ENCODE measurements at regions not wholly inside any gene's neighbourhood (a gene's known extent, or its start where the extent isn't known, plus 50 kb on each side); places are given as distances from the start of the nearest gene placed in this dataset.

- no peaks in the 10 kb centered on the region for H3K9me3 ChIP-seq
- H3K36me3 ChIP-seq: no peaks in the 10 kb centered on the region
- H3K4me1 ChIP-seq: no peaks in the 10 kb centered on the region
- no peak overlapping the region for H3K4me3 ChIP-seq
- no peak for DNase-seq (ENCODE audit: extremely low spot score in 2 of 2)
- no peak overlapping the region for H3K27ac ChIP-seq
- intact Hi-C loops (cut with DNase I): no loop called here
- TF ChIP-seq, protein P1, sequence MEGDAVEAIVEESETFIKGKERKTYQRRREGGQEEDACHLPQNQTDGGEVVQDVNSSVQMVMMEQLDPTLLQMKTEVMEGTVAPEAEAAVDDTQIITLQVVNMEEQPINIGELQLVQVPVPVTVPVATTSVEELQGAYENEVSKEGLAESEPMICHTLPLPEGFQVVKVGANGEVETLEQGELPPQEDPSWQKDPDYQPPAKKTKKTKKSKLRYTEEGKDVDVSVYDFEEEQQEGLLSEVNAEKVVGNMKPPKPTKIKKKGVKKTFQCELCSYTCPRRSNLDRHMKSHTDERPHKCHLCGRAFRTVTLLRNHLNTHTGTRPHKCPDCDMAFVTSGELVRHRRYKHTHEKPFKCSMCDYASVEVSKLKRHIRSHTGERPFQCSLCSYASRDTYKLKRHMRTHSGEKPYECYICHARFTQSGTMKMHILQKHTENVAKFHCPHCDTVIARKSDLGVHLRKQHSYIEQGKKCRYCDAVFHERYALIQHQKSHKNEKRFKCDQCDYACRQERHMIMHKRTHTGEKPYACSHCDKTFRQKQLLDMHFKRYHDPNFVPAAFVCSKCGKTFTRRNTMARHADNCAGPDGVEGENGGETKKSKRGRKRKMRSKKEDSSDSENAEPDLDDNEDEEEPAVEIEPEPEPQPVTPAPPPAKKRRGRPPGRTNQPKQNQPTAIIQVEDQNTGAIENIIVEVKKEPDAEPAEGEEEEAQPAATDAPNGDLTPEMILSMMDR (IDR thresholded peaks at IDR 0.05): no peak
- no peak for TF ChIP-seq POLR2A (IDR thresholded peaks at IDR 0.05)
- no peak for TF ChIP-seq POLR2AphosphoS5 (IDR thresholded peaks at IDR 0.05; ENCODE audit: insufficient read depth in 1 of 2, low read depth in 1 of 2)
- H3K27me3 ChIP-seq: no peaks in the 10 kb centered on the region
These were observed 473.4 kb downstream of the PREX1 start for GRCh38 chr20:48354320-48354876.

DNA sequence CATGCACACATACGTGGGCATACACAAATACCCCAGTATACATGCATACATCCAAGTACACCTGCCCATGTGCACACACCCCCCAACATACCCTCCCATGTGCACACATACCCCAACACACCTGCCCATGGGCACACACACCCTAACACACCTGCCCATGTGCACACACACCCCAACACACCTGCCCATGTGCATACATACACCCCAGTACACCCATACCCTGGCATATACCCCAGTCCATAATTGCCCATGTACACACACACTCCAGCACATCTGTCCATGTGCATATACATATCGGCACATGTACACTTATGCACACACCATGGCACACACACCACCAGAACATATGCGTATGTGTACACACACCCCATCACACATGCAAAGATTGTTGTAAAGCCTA lies 475.2 kb downstream of the PREX1 start:
- H3K27me3 ChIP-seq: no peaks in the 10 kb centered on the region
- H3K27ac ChIP-seq: no peak overlapping the region
- H3K4me1 ChIP-seq: no peaks in the 10 kb centered on the region
- no peaks in the 10 kb centered on the region for H3K36me3 ChIP-seq
- no peaks in the 10 kb centered on the region for H3K9me3 ChIP-seq
- no peak overlapping the region for H3K4me3 ChIP-seq
- no peak for DNase-seq (ENCODE audit: extremely low spot score in 2 of 2)
- intact Hi-C loops (cut with DNase I): no loop called here
- TF ChIP-seq, protein P1 (IDR thresholded peaks at IDR 0.05): no peak
- TF ChIP-seq POLR2AphosphoS5 (IDR thresholded peaks at IDR 0.05; ENCODE audit: insufficient read depth in 1 of 2, low read depth in 1 of 2) (no peak), POLR2A (IDR thresholded peaks at IDR 0.05) (no peak)

GRCh38 chr20:48352042-48352441 lies 475.8 kb downstream of the PREX1 start:
- H3K27ac ChIP-seq: no peak overlapping the region
- H3K4me3 ChIP-seq: no peak overlapping the region
- no peaks in the 10 kb centered on the region for H3K4me1 ChIP-seq
- no peaks in the 10 kb centered on the region for H3K36me3 ChIP-seq
- TF ChIP-seq, protein P1 (IDR thresholded peaks at IDR 0.05): no peak
- TF ChIP-seq POLR2A (IDR thresholded peaks at IDR 0.05) (no peak), POLR2AphosphoS5 (IDR thresholded peaks at IDR 0.05; ENCODE audit: insufficient read depth in 1 of 2, low read depth in 1 of 2) (no peak)
- no peaks in the 10 kb centered on the region for H3K9me3 ChIP-seq
- no peaks in the 10 kb centered on the region for H3K27me3 ChIP-seq
- no peak for DNase-seq (ENCODE audit: extremely low spot score in 2 of 2)
- intact Hi-C loops (cut with DNase I): no loop called here

DNA sequence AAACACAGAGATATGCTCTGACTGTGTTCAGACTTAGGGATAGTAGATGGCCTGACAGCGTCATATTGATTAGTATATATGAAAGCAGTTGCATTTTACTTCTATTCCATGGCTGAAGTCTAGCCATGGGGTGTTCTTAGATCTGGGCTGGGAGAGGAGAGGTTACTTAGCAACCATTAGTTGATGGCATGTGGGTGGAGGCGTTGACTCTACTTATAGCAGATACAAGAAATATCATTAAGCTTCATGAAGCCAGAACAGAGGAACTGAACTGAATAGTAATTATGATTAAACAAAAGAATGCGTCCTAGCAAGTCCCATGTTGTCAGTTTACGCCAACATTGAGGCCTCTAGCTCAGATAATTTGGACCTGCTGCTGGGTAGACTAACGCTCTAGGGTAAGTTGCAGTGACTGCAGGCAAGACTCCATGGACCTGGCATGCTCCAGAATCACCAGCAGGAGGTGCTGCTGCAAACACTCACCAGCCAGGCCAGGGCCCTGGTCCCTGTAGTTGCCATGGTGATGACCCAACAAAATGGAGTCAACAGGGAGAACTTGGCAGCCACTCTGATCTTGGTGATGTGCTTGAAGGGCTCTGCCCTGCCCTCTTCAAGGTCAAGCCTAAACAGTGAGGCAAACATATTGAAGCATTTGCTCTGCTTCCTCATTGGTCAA lies 477.3 kb downstream of the PREX1 start:
- no peaks in the 10 kb centered on the region for H3K4me1 ChIP-seq
- TF ChIP-seq, protein P1 (IDR thresholded peaks at IDR 0.05): no peak
- TF ChIP-seq POLR2A (IDR thresholded peaks at IDR 0.05) (no peak), POLR2AphosphoS5 (IDR thresholded peaks at IDR 0.05; ENCODE audit: insufficient read depth in 1 of 2, low read depth in 1 of 2) (no peak)

DNA sequence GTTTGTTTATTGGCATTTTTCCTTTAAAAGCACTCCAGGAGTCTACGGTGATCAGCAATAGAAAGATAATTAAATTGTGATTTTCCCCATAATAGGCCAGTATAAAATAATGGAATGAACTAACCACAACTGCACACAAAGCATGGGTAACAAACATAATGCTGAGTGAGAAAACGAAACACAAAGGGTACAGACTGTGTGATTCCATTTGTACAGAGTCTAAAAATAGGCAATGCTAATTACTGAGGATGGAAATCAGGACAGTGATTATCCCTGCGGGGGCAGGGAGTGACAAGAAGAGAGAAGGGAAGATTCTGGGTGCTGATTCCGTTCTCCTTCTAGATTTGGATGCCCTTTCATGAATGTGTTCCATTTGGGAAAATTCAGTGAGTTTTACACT lies 478.1 kb downstream of the PREX1 start:
- H3K4me3 ChIP-seq: no peak overlapping the region
- intact Hi-C loops (cut with DNase I): no loop called here
- no peak for DNase-seq (ENCODE audit: extremely low spot score in 2 of 2)
- H3K36me3 ChIP-seq: no peaks in the 10 kb centered on the region
- H3K27me3 ChIP-seq: no peaks in the 10 kb centered on the region
- no peaks in the 10 kb centered on the region for H3K9me3 ChIP-seq
- TF ChIP-seq, protein P1 (IDR thresholded peaks at IDR 0.05): no peak
- no peak for TF ChIP-seq POLR2A (IDR thresholded peaks at IDR 0.05)
- no peak for TF ChIP-seq POLR2AphosphoS5 (IDR thresholded peaks at IDR 0.05; ENCODE audit: insufficient read depth in 1 of 2, low read depth in 1 of 2)
- no peak overlapping the region for H3K27ac ChIP-seq
- no peaks in the 10 kb centered on the region for H3K4me1 ChIP-seq

More for the DNA sequence above, 477.3 kb downstream of the PREX1 start:
- no peak overlapping the region for H3K4me3 ChIP-seq
- no peaks in the 10 kb centered on the region for H3K27me3 ChIP-seq
- no peak overlapping the region for H3K27ac ChIP-seq
- intact Hi-C loops (cut with DNase I): no loop called here
- H3K36me3 ChIP-seq: no peaks in the 10 kb centered on the region
- no peak for DNase-seq (ENCODE audit: extremely low spot score in 2 of 2)
- no peaks in the 10 kb centered on the region for H3K9me3 ChIP-seq
